ENCODE measurements at regions not wholly inside any gene's neighbourhood (a gene's known extent, or its start where the extent isn't known, plus 50 kb on each side); places are given as distances from the start of the nearest gene placed in this dataset.

- TF ChIP-seq, protein P1, sequence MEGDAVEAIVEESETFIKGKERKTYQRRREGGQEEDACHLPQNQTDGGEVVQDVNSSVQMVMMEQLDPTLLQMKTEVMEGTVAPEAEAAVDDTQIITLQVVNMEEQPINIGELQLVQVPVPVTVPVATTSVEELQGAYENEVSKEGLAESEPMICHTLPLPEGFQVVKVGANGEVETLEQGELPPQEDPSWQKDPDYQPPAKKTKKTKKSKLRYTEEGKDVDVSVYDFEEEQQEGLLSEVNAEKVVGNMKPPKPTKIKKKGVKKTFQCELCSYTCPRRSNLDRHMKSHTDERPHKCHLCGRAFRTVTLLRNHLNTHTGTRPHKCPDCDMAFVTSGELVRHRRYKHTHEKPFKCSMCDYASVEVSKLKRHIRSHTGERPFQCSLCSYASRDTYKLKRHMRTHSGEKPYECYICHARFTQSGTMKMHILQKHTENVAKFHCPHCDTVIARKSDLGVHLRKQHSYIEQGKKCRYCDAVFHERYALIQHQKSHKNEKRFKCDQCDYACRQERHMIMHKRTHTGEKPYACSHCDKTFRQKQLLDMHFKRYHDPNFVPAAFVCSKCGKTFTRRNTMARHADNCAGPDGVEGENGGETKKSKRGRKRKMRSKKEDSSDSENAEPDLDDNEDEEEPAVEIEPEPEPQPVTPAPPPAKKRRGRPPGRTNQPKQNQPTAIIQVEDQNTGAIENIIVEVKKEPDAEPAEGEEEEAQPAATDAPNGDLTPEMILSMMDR (IDR thresholded peaks at IDR 0.05) = no peak
- TF ChIP-seq POLR2A (IDR thresholded peaks at IDR 0.05) (no peak), POLR2AphosphoS5 (IDR thresholded peaks at IDR 0.05; ENCODE audit: insufficient read depth in 1 of 2, low read depth in 1 of 2) (no peak)
Measured at GRCh38 chr18:46315161-46315560, 211.0 kb downstream of the HAUS1 start.

Data from vagina (tissue), 2 donors.